Vagina (tissue), 2 donors: ENCODE measurements at regions not wholly inside any gene's neighbourhood (a gene's known extent, or its start where the extent isn't known, plus 50 kb on each side); places are given as distances from the start of the nearest gene placed in this dataset.
"Not testable (repeated sequence)": the region's sequence is repeated elsewhere in the genome, so short reads cannot be mapped to it uniquely, and the experiment has no call there.

Experiments used
- DNase-seq, 2 donors: peaks; one replicate each; pipeline ENCODE4 v3.0.0-alpha.2; 2017; ENCODE audit errors: extremely low spot score in 2 of 2
- H3K27ac ChIP-seq: fragments of 200-600 bp; sonication (generic); one replicate; pipeline ENCODE4 v1.5.1; 2019
- H3K27me3 ChIP-seq: fragments of 200-600 bp; sonication (generic); one replicate; pipeline ENCODE4 v1.5.1; 2019
- H3K36me3 ChIP-seq, 2 donors: fragments of 200-600 bp; sonication (generic); one replicate each; pipeline ENCODE4 v1.5.1; 2017 to 2019
- H3K4me1 ChIP-seq: fragments of 200-600 bp; sonication (generic); one replicate; pipeline ENCODE4 v1.5.1; 2019
- H3K4me3 ChIP-seq, 2 donors: fragments of 200-600 bp; sonication (generic); 1 replicate in 1 of 2; 2 replicates in 1 of 2; pipeline ENCODE4 v1.5.1; 2016 to 2019
- H3K9me3 ChIP-seq: fragments of 200-600 bp; sonication (generic); one replicate; pipeline ENCODE4 v1.5.1; 2019
- POLR2A ChIP-seq, 2 donors: fragments of 450-650 bp; IDR thresholded peaks; one replicate each; pipeline ENCODE4 v1.6.1; 2017; ENCODE audit warnings: antibody characterized with exemption in 2 of 2, mild to moderate bottlenecking in 2 of 2, moderate library complexity in 2 of 2
- POLR2AphosphoS5 ChIP-seq, 2 donors: sonication (generic); formaldehyde crosslinking; IDR thresholded peaks; one replicate each; pipeline ENCODE4 v1.9.0; 2017; ENCODE audit warnings: antibody characterized with exemption in 2 of 2, mild to moderate bottlenecking in 2 of 2, low read depth in 1 of 2; ENCODE audit not compliant: insufficient read depth in 1 of 2
- intact Hi-C: fragments of 100-400 bp; cut with DNase I; formaldehyde crosslinking; loops from one replicate; pipeline ENCODE4 v1.15.1; 2023
- TF ChIP-seq, protein P1 (sequence below), 3 experiments: fragments of 450-650 bp in 2 of 3; fragments of 200-600 bp in 1 of 3; sonication (generic) in 1 of 3; IDR thresholded peaks; one replicate each; pipeline ENCODE4 v1.5.1; 2017 to 2019; ENCODE audit warnings: antibody characterized with exemption in 3 of 3, mild to moderate bottlenecking in 2 of 3, moderate library complexity in 2 of 3

DNA sequence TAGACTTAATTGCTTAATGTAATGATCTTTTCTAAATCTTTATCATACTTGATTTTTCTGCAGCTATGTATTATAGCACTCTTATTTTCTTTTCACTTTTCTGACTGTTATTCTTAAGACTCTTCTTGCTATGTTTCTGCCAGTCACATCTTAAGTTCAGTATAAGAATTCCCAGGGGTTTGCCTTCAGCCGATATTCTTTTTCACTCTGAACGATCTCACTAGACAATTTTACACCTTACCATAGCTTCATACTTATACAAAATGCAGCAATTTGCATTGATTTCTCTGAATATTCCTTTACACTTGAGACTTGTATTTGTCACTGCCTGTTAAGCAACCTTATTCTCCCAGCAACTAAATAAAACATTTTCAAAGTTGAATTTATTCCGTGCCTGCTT lies 242.5 kb upstream of the OLFM3 start:
- no peak for TF ChIP-seq POLR2A (IDR thresholded peaks at IDR 0.05)
- no peak for TF ChIP-seq POLR2AphosphoS5 (IDR thresholded peaks at IDR 0.05; ENCODE audit: insufficient read depth in 1 of 2, low read depth in 1 of 2)
- TF ChIP-seq, protein P1, sequence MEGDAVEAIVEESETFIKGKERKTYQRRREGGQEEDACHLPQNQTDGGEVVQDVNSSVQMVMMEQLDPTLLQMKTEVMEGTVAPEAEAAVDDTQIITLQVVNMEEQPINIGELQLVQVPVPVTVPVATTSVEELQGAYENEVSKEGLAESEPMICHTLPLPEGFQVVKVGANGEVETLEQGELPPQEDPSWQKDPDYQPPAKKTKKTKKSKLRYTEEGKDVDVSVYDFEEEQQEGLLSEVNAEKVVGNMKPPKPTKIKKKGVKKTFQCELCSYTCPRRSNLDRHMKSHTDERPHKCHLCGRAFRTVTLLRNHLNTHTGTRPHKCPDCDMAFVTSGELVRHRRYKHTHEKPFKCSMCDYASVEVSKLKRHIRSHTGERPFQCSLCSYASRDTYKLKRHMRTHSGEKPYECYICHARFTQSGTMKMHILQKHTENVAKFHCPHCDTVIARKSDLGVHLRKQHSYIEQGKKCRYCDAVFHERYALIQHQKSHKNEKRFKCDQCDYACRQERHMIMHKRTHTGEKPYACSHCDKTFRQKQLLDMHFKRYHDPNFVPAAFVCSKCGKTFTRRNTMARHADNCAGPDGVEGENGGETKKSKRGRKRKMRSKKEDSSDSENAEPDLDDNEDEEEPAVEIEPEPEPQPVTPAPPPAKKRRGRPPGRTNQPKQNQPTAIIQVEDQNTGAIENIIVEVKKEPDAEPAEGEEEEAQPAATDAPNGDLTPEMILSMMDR (IDR thresholded peaks at IDR 0.05) = no peak
- Histone ChIP-seq H3K4me1 (no peaks in the 10 kb centered on the region), H3K27me3 (no peaks in the 10 kb centered on the region), H3K27ac (no peak overlapping the region), H3K4me3 (no peak overlapping the region), H3K36me3 (no peaks in the 10 kb centered on the region), H3K9me3 (no peaks in the 10 kb centered on the region)
- intact Hi-C loops = no loop called here
- no peak for DNase-seq

GRCh38 chr1:102234753-102235359 lies 238.1 kb upstream of the OLFM3 start:
- Histone ChIP-seq H3K9me3 (no peaks in the 10 kb centered on the region), H3K36me3 (no peaks in the 10 kb centered on the region), H3K4me1 (no peaks in the 10 kb centered on the region), H3K4me3 (no peak overlapping the region), H3K27ac (no peak overlapping the region), H3K27me3 (no peaks in the 10 kb centered on the region)
- DNase-seq = no peak
- TF ChIP-seq, protein P1 (IDR thresholded peaks at IDR 0.05) = no peak
- no peak for TF ChIP-seq POLR2A (IDR thresholded peaks at IDR 0.05)
- TF ChIP-seq POLR2AphosphoS5 (IDR thresholded peaks at IDR 0.05; ENCODE audit: insufficient read depth in 1 of 2, low read depth in 1 of 2) = no peak
- intact Hi-C loops = no loop called here

GRCh38 chr1:102219463-102219862 lies 222.7 kb upstream of the OLFM3 start:
- TF ChIP-seq POLR2AphosphoS5 (IDR thresholded peaks at IDR 0.05; ENCODE audit: insufficient read depth in 1 of 2, low read depth in 1 of 2) (no peak), POLR2A (IDR thresholded peaks at IDR 0.05) (no peak)
- TF ChIP-seq, protein P1 (IDR thresholded peaks at IDR 0.05) = no peak
- H3K36me3 ChIP-seq = no peaks in the 10 kb centered on the region
- no peak overlapping the region for H3K4me3 ChIP-seq
- no peaks in the 10 kb centered on the region for H3K9me3 ChIP-seq
- intact Hi-C loops = no loop called here
- DNase-seq = no peak
- no peak overlapping the region for H3K27ac ChIP-seq
- H3K4me1 ChIP-seq = no peaks in the 10 kb centered on the region
- H3K27me3 ChIP-seq = no peaks in the 10 kb centered on the region

GRCh38 chr1:102210891-102211290 lies 214.2 kb upstream of the OLFM3 start:
- H3K36me3 ChIP-seq, DNase-seq, H3K27me3 ChIP-seq, H3K9me3 ChIP-seq, H3K4me3 ChIP-seq, H3K27ac ChIP-seq, H3K4me1 ChIP-seq, intact Hi-C loops: not testable (repeated sequence)

GRCh38 chr1:102191723-102192122 lies 195.0 kb upstream of the OLFM3 start:
- Histone ChIP-seq H3K4me3 (no peak overlapping the region), H3K27me3 (no peaks in the 10 kb centered on the region), H3K4me1 (no peaks in the 10 kb centered on the region), H3K9me3 (no peaks in the 10 kb centered on the region), H3K36me3 (no peaks in the 10 kb centered on the region), H3K27ac (no peak overlapping the region)
- intact Hi-C loops = loop anchor here (5.0 kb wide), 1 partner anchor 1961 kb away; no protein-coding TSS in a partner anchor
- no peak for TF ChIP-seq POLR2AphosphoS5 (IDR thresholded peaks at IDR 0.05; ENCODE audit: insufficient read depth in 1 of 2, low read depth in 1 of 2)
- no peak for TF ChIP-seq POLR2A (IDR thresholded peaks at IDR 0.05)
- TF ChIP-seq, protein P1 (IDR thresholded peaks at IDR 0.05) = no peak
- no peak for DNase-seq
